ENCODE measurements at regions not wholly inside any gene's neighbourhood (a gene's known extent, or its start where the extent isn't known, plus 50 kb on each side); places are given as distances from the start of the nearest gene placed in this dataset.

- no peak overlapping the region for H3K4me3 ChIP-seq (replicated peaks; ENCODE audit: low read depth, low read length)
- no peaks in the 10 kb centered on the region for H3K27me3 ChIP-seq (replicated peaks; ENCODE audit: control insufficient read depth, insufficient read depth, low read length)
- TF ChIP-seq CTCF (IDR thresholded peaks at IDR 0.05; ENCODE audit: insufficient read depth, low read length, poor library complexity, severe bottlenecking): no peak
- no peak for DNase-seq (ENCODE audit: extremely low read depth, insufficient read length)
- no peaks in the 10 kb centered on the region for H3K36me3 ChIP-seq (ENCODE audit: control insufficient read depth, insufficient read depth, low read length)
These were observed 133.3 kb upstream of the MGMT start for GRCh38 chr10:129333706-129334105.

GRCh38 chr10:129334266-129334665 lies 132.8 kb upstream of the MGMT start:
- DNase-seq (ENCODE audit: extremely low read depth, insufficient read length): no peak
- H3K36me3 ChIP-seq (ENCODE audit: control insufficient read depth, insufficient read depth, low read length): no peaks in the 10 kb centered on the region
- no peak overlapping the region for H3K4me3 ChIP-seq (replicated peaks; ENCODE audit: low read depth, low read length)
- no peak for TF ChIP-seq CTCF (IDR thresholded peaks at IDR 0.05; ENCODE audit: insufficient read depth, low read length, poor library complexity, severe bottlenecking)
- no peaks in the 10 kb centered on the region for H3K27me3 ChIP-seq (replicated peaks; ENCODE audit: control insufficient read depth, insufficient read depth, low read length)

GRCh38 chr10:129335396-129335795 lies 131.6 kb upstream of the MGMT start:
- no peaks in the 10 kb centered on the region for H3K27me3 ChIP-seq (replicated peaks; ENCODE audit: control insufficient read depth, insufficient read depth, low read length)
- no peak for TF ChIP-seq CTCF (IDR thresholded peaks at IDR 0.05; ENCODE audit: insufficient read depth, low read length, poor library complexity, severe bottlenecking)
- no peak overlapping the region for H3K4me3 ChIP-seq (replicated peaks; ENCODE audit: low read depth, low read length)
- no peak for DNase-seq (ENCODE audit: extremely low read depth, insufficient read length)
- H3K36me3 ChIP-seq (ENCODE audit: control insufficient read depth, insufficient read depth, low read length): no peaks in the 10 kb centered on the region

GRCh38 chr10:129335942-129336341 lies 131.1 kb upstream of the MGMT start:
- no peak overlapping the region for H3K4me3 ChIP-seq (replicated peaks; ENCODE audit: low read depth, low read length)
- no peak for TF ChIP-seq CTCF (IDR thresholded peaks at IDR 0.05; ENCODE audit: insufficient read depth, low read length, poor library complexity, severe bottlenecking)
- no peak for DNase-seq (ENCODE audit: extremely low read depth, insufficient read length)
- no peaks in the 10 kb centered on the region for H3K36me3 ChIP-seq (ENCODE audit: control insufficient read depth, insufficient read depth, low read length)
- no peaks in the 10 kb centered on the region for H3K27me3 ChIP-seq (replicated peaks; ENCODE audit: control insufficient read depth, insufficient read depth, low read length)

GRCh38 chr10:129339191-129339590 lies 127.8 kb upstream of the MGMT start:
- no peak for DNase-seq (ENCODE audit: extremely low read depth, insufficient read length)
- TF ChIP-seq CTCF (IDR thresholded peaks at IDR 0.05; ENCODE audit: insufficient read depth, low read length, poor library complexity, severe bottlenecking): no peak
- no peaks in the 10 kb centered on the region for H3K36me3 ChIP-seq (ENCODE audit: control insufficient read depth, insufficient read depth, low read length)
- no peak overlapping the region for H3K4me3 ChIP-seq (replicated peaks; ENCODE audit: low read depth, low read length)
- H3K27me3 ChIP-seq (replicated peaks; ENCODE audit: control insufficient read depth, insufficient read depth, low read length): no peaks in the 10 kb centered on the region

GRCh38 chr10:129339841-129340240 lies 127.2 kb upstream of the MGMT start:
- no peak for TF ChIP-seq CTCF (IDR thresholded peaks at IDR 0.05; ENCODE audit: insufficient read depth, low read length, poor library complexity, severe bottlenecking)
- Histone ChIP-seq H3K27me3 (replicated peaks; ENCODE audit: control insufficient read depth, insufficient read depth, low read length) (no peaks in the 10 kb centered on the region), H3K36me3 (ENCODE audit: control insufficient read depth, insufficient read depth, low read length) (no peaks in the 10 kb centered on the region), H3K4me3 (replicated peaks; ENCODE audit: low read depth, low read length) (no peak overlapping the region)
- no peak for DNase-seq (ENCODE audit: extremely low read depth, insufficient read length)

Measured in GM06990 (cell line).